BJ (cell line): ENCODE measurements at regions not wholly inside any gene's neighbourhood (a gene's known extent, or its start where the extent isn't known, plus 50 kb on each side); places are given as distances from the start of the nearest gene placed in this dataset.

Experiments used
- CTCF ChIA-PET: fragments of 350-600 bp; formaldehyde crosslinking; extraction: SDS; loops from one replicate; lab custom pipeline; 2021; ENCODE audit warnings: antibody characterized with exemption, inconsistent platforms; lab: Yijun Ruan, JAX
- POLR2A ChIA-PET: fragments of 300-600 bp; sonication (Branson Sonifier 250); formaldehyde crosslinking; extraction: SDS; loops from one replicate; lab custom pipeline; 2021; ENCODE audit warnings: antibody characterized with exemption; lab: Charles Lee
- DNase-seq: peaks from one replicate; pipeline ENCODE4 v3.0.0-alpha.2; 2011; ENCODE audit warnings: low read depth
- H3K27me3 ChIP-seq: 2 replicates; pipeline ENCODE4 v1.6.0; 2011; ENCODE audit warnings: low read length; ENCODE audit not compliant: control insufficient read depth, insufficient read depth
- H3K36me3 ChIP-seq: 2 replicates; pipeline ENCODE4 v1.5.1; 2011; ENCODE audit warnings: low read length; ENCODE audit not compliant: control insufficient read depth, insufficient read depth
- H3K4me3 ChIP-seq: 2 replicates; pipeline ENCODE4 v1.5.1; 2011; ENCODE audit warnings: low read depth, mild to moderate bottlenecking, control low read depth, low read length
- TF ChIP-seq, protein P1 (sequence below): IDR thresholded peaks from 2 replicates; pipeline ENCODE4 v1.5.1; 2011; ENCODE audit warnings: low read depth, mild to moderate bottlenecking, control low read depth, inconsistent platforms, low read length, moderate library complexity; ENCODE audit not compliant: insufficient read depth

DNA sequence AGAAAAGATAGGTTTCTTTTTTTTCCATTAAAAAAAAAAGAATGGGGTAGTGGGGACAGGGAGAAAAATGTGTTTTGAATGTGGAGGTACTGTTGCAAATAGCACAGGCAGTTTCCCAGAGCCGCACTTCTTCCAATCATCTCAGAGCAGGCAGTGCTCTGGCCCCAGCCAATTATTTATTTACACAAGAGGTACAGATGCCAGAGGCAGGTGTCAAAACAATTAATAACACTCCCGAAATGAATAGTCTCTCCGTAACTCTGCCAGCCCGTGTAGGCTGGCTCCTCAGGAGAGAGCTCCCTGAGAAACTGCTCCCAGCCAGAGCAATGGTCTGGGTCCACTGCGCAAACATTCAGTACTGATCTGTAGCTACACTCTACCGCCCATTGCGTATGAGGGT is 130.8 kb upstream of the IL1RAPL2 start:
- Histone ChIP-seq H3K27me3 (no peaks in the 10 kb centered on the region), H3K36me3 (no peaks in the 10 kb centered on the region), H3K4me3 (no peak overlapping the region)
- TF ChIP-seq, protein P1, sequence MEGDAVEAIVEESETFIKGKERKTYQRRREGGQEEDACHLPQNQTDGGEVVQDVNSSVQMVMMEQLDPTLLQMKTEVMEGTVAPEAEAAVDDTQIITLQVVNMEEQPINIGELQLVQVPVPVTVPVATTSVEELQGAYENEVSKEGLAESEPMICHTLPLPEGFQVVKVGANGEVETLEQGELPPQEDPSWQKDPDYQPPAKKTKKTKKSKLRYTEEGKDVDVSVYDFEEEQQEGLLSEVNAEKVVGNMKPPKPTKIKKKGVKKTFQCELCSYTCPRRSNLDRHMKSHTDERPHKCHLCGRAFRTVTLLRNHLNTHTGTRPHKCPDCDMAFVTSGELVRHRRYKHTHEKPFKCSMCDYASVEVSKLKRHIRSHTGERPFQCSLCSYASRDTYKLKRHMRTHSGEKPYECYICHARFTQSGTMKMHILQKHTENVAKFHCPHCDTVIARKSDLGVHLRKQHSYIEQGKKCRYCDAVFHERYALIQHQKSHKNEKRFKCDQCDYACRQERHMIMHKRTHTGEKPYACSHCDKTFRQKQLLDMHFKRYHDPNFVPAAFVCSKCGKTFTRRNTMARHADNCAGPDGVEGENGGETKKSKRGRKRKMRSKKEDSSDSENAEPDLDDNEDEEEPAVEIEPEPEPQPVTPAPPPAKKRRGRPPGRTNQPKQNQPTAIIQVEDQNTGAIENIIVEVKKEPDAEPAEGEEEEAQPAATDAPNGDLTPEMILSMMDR, result no peak
- DNase-seq, result no peak
- ChIA-PET CTCF (no interaction called here), POLR2A (no interaction called here)

DNA sequence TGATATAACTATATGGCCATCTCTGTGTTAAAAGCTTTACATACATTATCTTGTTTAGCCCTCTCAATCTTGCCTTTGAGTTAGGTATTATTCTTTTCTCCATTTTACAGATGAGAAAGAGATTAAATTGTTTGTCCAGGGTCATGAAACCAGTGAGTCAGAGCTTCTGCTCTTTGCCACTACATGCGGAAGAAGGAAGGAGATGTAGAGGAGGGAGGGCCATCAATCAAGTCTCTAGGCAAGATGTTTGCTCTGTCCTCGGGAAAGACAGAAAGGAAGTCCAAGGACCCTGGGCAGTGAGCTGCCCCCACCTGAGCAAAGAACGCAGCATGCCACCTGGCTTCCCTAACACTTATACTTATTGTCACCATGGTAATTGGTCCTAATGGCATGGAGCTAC is 133.7 kb upstream of the IL1RAPL2 start:
- DNase-seq, result no peak
- ChIA-PET CTCF (no interaction called here), POLR2A (no interaction called here)
- H3K27me3 ChIP-seq, result no peaks in the 10 kb centered on the region
- no peak overlapping the region for H3K4me3 ChIP-seq
- no peaks in the 10 kb centered on the region for H3K36me3 ChIP-seq
- TF ChIP-seq, protein P1, result no peak

DNA sequence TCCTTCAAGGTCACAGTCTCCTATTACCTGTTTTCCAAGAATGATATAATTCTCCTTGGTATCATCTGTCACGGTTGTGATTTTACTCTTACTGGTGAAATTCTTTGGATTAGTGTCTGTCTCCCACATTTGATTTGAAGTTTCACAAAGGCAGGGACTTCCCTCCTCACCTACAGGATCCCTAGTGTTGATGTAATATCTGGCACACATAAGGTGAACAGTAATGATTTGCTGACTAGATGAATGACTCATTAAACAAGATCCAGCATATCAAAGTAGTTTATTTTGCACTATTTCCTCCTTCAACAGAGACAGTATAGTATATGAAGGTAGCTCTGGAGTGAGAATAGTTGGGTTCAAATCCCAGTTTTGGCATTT is 135.3 kb upstream of the IL1RAPL2 start:
- H3K36me3 ChIP-seq, result no peaks in the 10 kb centered on the region
- H3K4me3 ChIP-seq, result no peak overlapping the region
- no peaks in the 10 kb centered on the region for H3K27me3 ChIP-seq
- TF ChIP-seq, protein P1, result no peak
- DNase-seq, result no peak
- ChIA-PET POLR2A (no interaction called here), CTCF (interaction anchor here (1.2 kb wide), 1 partner anchor 9 kb away, joined by 3 read pairs; no protein-coding TSS in a partner anchor)

DNA sequence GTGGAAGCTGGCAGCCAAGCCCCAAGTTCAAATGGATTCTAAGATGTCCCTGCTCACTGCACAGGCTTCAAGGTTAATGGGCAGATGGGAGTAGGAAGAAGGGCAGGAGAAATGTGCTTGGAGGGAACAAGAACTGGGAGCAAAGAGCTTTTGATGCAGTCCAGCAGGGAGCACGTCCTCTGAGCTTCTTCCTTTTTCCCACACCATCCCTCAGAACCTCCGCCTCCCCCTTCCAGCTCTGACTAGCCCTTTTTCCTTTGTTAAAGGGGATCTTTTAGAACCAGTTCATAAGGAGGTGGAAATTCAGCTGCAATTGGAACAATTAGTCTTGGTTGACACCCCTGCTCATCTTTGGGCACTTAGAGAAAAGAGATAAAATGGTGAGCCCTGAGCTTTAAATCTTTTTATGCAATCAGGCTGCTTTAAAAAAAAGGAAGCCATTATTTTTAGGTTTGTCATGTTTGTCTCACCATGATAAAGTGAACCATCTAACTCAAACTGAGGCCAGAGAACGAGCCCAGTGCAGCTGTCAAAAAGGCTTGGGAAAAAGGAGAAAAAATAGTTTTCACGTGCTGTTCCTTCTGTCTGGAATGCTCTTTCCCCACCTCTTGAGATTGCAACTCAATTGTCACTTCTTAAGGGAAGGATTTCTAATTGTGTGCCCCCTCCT is 135.8 kb upstream of the IL1RAPL2 start:
- CTCF ChIA-PET, result interaction anchor here (1.2 kb wide), 1 partner anchor 9 kb away, joined by 3 read pairs; no protein-coding TSS in a partner anchor
- Histone ChIP-seq H3K27me3 (no peaks in the 10 kb centered on the region), H3K4me3 (no peak overlapping the region), H3K36me3 (no peaks in the 10 kb centered on the region)
- DNase-seq, result no peak
- TF ChIP-seq, protein P1, result no peak
- POLR2A ChIA-PET, result interaction anchor here (0.6 kb wide), 1 partner anchor 51 kb away, joined by 4 read pairs; no protein-coding TSS in a partner anchor

DNA sequence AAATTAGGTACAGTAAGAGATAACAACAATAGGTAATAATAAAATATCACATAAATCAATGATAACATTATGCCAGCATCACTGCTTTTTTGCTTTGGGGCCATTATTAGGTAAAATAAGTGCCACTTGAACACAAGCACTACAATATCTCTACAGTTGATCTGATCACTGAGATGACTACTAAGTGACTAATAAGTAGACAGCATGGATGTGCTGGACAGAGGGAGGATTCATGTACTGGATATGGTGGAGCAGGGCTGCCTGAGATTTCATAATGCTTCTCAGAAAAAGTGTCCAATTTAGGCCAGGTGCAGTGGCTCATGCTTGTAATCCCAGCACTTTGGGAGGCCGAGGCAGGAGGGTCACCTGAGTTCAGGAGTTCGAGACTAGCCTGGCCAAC is 137.8 kb upstream of the IL1RAPL2 start:
- CTCF ChIA-PET, result no interaction called here
- Histone ChIP-seq H3K4me3 (no peak overlapping the region), H3K36me3 (no peaks in the 10 kb centered on the region), H3K27me3 (no peaks in the 10 kb centered on the region)
- TF ChIP-seq, protein P1, result no peak
- DNase-seq, result no peak
- POLR2A ChIA-PET, result no interaction called here
